UCSD-AML1 (cell line): ENCODE measurements at regions not wholly inside any gene's neighbourhood (a gene's known extent, or its start where the extent isn't known, plus 50 kb on each side); places are given as distances from the start of the nearest gene placed in this dataset.
"Not testable (repeated sequence)": the region's sequence is repeated elsewhere in the genome, so short reads cannot be mapped to it uniquely, and the experiment has no call there.

Experiments
- DNase-seq: peaks from one replicate; lab custom pipeline; 2025; ENCODE audit not compliant: unreplicated experiment; lab: John Stamatoyannopoulos, UW

GRCh38 chr4:175273995-175274753 lies 356.0 kb downstream of the ADAM29 start:
- DNase-seq: no peak

DNA sequence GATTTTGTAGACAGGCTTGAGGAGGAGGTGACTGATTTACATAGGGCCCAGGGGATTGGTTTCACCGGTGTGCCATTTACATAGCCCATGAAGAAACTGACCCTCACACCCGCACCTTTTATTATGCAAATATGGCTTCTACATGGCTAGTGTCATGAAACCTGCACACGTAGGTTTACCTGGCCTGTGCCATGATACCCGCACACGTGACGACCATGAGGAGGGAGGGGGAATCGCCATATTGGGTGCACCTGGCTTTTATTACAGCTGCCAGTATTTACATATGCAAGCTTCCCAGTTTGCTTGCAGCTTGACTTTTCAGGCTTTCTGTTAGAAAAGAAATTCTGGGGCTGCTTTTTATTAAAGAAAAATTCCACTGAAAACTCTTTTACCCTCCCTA lies 359.7 kb downstream of the ADAM29 start:
- no peak for DNase-seq

DNA sequence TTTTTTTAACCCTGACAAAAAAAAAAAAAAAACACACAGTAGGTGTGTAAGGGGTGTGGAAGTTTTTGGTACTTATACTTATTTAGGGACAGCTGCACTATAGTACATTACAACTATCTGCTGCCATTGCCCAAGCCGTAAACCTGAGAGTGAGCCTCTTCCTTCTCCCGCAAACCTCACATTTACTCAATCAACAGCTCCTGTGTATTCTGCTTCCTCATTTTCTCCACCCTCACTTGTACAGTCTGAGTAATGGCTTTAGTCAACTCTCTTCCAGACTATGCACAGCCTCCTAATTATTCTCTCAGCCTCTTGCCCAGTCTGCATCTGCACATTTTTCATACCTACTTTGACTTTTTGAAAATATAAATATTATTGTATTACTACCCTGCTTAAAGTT lies 362.0 kb downstream of the ADAM29 start:
- DNase-seq: no peak

- DNase-seq: no peak
Observed at GRCh38 chr4:175281894-175282293, 363.7 kb downstream of the ADAM29 start.

GRCh38 chr4:175282407-175282806 lies 364.2 kb downstream of the ADAM29 start:
- no peak for DNase-seq

DNA sequence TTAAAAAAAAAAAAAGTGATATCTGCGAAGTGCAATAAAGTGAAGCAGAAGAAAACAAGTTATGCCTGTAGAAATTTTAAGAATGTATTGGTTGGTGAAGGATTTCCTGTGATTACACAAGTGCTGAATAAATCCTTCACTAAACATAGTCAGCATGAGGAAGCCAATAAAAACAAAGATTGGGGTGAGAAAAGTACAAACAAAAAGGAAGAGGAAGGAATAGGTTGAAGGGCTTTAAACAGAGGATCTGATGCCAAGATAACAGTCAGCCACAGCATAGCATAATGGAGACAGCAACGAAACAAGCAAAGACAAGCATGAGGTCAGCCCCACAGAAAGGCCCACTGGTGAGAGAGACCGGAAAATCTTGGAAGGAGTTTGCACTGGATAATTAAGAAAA lies 372.2 kb downstream of the ADAM29 start:
- no peak for DNase-seq

DNA sequence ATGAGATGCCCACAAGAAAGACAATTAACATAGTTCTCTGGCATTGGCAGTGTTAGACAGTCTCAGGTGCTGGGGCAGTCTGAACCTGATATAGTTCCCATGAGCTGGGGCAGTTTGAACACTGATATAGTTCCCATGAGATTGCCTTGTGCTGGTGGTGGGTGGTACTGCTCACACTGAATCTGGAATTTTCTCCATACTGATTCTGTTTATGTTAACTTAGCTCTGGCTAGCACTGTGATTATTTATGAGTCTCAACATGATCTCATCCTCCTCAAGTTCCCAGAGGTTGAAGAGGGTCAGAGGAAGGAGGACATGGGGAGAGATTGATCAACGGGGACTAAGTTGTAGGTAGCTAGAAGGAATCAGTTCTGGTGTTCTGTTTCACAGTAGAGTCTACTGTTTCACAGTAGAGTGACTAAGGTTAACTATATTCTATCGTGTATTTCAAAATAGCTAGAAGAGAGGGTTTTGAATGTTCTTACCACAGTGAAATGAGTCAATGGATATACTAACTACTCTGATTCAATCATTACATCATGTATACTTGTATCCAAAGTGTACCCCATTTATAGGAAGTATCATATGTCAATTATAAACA lies 379.9 kb downstream of the ADAM29 start:
- no peak for DNase-seq

GRCh38 chr4:175306436-175306835 lies 388.3 kb downstream of the ADAM29 start:
- no peak for DNase-seq

- no peak for DNase-seq
Observed at GRCh38 chr4:175307326-175307725, 389.2 kb downstream of the ADAM29 start.

DNA sequence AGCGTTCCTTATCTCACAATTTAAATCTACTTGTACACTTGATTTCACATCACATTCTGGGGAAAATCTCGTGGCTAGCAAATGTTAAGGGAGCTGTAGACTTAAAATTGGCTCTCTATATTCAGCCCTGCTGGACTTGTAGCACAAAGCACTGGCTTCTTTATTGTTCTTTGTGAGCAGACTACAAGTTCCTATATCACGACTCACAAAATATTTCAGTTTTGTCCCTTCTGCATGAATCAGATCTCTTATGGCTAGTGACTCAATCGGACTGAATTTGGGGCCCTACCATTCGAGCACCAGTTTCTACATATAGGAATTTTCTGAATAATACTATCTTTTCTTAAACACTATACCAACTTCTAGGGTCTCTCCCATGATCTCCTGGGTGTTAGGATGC lies 390.1 kb downstream of the ADAM29 start:
- no peak for DNase-seq

DNA sequence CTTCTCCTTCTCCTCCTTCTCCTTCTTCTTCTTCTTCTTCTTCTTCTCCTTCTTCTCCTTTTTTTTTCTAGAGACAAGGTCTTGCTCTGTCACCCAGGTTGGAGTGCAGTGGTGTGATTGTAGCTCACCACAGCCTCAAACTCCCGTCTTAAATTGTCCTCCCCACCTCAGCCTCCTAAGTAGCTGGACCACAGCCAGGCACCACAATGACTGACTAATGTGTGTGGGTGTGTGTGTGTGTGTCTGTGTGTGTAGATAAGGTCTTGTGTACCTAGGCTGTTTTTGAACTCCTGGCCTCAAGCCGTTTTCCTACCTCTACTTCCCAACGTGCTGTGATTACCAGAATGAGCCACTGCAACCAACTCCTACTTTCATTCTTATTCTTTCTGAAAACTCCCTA lies 390.9 kb downstream of the ADAM29 start:
- no peak for DNase-seq

GRCh38 chr4:175325230-175325629 lies 407.1 kb downstream of the ADAM29 start:
- DNase-seq: no peak

GRCh38 chr4:175326796-175327195 lies 408.6 kb downstream of the ADAM29 start:
- DNase-seq: no peak

DNA sequence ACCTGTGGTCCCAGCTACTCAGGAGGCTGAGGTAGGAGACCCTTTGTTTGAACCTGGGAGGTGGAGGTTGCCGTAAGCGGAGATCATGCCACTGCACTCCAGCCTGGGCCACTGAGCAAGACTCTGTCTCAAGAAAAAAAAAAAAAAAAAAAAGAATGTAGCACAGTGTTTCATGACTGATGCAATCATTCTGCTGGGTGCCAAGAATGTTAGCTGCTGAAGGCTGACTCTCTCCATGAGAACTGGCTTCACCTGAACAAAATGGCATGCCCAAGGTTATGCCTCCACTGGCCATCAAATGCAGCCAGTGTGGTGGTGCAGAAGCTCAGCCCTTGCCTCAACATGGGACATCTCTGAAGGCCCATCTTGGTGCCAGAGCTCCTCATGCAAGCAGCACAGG lies 412.1 kb downstream of the ADAM29 start:
- DNase-seq: no peak

- DNase-seq: no peak
Observed at GRCh38 chr4:175330652-175331051, 412.5 kb downstream of the ADAM29 start.

GRCh38 chr4:175335331-175335730 lies 417.2 kb downstream of the ADAM29 start:
- no peak for DNase-seq

- not testable (repeated sequence) for DNase-seq
Observed at GRCh38 chr4:175336570-175336969, 418.4 kb downstream of the ADAM29 start.

GRCh38 chr4:175339100-175339707 lies 421.0 kb downstream of the ADAM29 start:
- no peak for DNase-seq

DNA sequence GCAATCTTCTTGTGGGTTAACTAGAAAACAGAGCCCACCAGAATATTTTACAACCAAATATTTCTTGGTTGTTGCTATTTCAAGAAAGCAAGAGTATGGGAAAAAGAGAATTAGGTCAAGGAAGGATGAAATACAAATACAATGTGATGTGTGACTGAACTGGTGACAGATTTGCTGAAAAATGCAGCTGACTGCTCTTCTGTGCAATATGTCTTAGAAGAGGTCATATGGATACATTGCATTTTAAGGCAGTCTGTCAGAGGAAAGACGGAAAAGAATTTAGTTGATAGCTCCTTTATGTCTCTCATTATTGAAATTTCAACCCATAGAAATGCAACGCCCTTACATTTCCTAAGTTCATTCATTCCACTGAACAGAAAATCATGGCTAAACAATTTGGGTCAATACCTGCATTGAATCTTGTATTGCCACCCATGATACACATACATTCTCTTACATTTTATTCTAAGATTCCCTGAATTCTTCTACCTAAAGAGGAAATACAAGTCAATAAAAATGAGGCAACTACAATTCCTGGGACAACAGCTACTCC lies 423.1 kb downstream of the ADAM29 start:
- no peak for DNase-seq

GRCh38 chr4:175346376-175346775 lies 428.2 kb downstream of the ADAM29 start:
- DNase-seq: no peak

DNA sequence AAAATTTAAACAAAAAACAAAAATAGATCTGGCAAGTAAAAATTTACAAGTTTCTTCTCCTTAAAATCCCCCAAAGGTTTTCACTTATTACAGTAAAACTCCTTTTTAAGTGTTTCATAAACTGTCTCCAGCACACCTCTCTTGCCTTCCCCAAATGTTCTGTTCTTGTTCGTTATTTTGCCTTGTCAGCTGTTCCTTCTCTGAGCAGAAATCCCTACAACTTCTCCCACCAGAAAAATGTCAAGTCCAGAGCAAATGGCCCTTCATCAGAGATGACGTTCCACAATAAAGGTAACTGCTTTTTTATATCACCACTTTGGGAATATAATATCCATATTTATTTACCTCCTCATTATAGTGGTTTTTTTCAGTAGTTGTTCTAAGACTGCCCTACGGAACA lies 432.1 kb downstream of the ADAM29 start:
- DNase-seq: no peak

DNA sequence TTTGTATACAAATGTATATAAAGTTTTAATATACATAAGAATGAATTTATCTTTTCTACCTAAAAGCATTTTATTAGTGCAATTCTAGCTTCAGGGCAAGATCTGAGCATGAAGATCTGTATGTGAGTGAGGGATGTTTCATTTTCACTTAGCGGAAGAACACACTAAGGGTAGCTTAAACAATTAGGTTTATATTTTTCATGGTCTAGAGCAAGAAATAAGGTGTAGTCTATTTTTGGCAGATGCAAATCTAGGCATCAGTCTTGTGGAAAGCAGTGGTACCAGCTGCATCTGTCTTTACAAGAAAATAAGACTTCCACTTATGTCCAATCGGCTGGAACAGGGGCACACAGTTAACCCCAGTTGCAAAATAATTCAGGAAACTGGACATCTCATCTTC lies 433.3 kb downstream of the ADAM29 start:
- no peak for DNase-seq
